Stimulated activated CD4-positive, alpha-beta T cell treated with anti-CD3 and anti-CD28 coated beads, Interleukin-15, amount 100 ng/mL, for 24 hours (primary cell): ENCODE measurements at regions not wholly inside any gene's neighbourhood (a gene's known extent, or its start where the extent isn't known, plus 50 kb on each side); places are given as distances from the start of the nearest gene placed in this dataset.

Source experiments
- DNase-seq: peaks from one replicate; pipeline ENCODE4 v3.0.0-alpha.2; 2020

DNA sequence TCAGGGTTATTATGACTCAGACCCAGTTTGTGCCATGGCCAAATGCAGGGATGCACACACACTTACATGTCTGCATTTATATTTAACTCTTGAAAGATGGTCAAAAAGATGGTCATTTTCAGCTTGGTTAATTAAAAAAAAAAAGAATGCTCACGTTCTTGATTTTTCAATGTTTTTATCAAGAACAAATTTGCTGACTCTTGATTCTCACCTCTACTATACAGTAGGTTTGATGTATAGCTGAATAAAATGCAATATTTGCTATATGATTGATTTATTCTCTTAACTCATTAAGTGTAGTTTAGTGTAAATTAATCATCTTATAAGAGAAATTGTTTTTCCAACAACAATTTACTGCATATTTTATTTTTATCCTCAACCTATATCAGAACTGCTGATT lies 160.4 kb downstream of the SLIT2 start:
- DNase-seq: no peak

DNA sequence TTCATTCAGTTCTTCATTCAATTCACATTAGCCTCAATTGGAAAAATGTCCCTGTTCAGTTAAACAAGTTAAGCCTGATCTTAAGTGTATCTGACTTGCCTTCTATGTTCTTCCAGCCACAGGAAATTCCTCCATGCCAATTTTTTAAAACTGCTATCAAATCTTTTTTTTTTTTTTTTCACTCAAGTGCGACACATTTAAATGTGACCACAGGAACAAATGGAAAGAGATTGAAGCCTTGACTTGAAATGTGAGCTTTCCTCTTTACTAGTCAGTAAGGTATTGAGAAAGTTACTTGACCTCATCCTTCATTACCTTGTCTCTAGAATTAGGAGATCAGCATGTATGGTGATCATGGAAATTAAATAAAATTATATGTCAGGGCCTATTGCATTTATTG lies 165.1 kb downstream of the SLIT2 start:
- DNase-seq: no peak

DNA sequence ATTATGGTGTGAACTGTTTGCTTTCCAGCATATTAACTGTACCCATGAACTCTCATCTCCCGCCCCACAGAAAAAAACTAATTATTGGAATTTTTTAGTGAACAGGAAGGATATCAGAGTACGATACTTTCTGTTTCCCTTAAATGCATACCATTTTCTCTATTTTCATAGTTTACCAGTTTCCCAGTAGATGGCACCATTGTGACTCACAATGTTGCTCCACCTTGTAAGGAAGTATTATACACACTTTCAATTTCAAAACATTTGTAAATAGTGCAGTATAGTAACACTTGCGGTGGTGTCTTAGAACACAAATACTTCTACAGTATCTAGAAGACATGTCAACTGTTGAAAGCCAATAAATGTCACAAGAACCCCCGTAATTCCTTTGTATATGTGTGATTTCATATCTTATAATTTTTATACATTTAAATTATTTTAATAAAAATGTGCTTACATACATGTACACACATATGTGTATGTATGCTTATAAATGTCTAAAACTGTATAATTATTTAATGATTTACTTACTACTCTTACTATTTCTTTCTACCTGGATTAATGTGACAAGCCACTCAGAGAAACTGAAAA lies 167.3 kb downstream of the SLIT2 start:
- no peak for DNase-seq

DNA sequence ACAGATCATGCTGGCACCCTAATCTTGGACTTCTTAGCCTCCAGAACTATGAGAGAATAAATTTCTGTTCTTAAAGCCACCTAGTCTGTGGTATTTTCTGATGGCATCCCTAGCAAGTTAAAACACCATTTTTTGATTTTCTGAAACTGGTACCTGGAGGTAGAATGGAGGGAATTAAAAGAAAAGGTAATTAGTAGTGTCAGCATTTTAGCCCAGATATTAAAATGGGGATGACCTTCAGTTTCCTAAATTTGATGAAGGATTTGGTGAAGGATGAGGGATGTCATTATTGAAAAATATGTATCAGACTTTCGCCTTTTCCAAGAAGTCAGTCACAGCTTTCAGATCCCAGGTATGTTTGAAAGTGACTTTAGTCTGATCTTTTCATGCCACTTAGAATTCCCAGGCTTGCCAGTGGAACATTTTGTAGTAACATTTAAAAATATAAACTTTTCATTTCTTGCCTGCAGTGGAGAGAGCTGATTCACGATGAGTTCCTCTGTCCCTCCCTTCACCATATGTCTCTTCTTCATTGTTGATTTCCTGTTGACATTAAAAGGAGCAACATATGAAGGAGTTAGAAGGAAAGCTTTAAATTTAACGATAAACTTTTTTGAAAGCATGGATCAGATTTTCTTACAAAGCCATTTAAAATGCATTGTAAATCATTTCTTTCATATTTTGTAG lies 169.4 kb downstream of the SLIT2 start:
- DNase-seq: no peak

DNA sequence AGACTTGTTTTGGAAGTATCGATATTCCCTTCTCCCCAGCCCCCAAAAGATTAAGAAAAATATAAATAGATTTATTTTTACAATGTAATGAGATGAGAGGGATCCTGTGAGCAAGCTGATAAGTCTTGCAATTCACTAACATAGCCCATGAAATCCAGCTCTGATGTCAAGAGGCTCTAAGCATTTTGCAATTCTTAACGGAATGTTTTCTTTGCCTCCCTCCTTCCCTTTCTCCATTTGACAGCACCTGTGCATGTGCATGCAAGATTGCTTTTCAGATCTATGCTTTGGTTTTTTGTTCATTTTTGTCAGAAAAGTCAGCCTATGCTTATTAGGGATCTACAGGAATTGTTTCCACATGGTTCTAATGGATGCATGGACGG lies 169.9 kb downstream of the SLIT2 start:
- no peak for DNase-seq

DNA sequence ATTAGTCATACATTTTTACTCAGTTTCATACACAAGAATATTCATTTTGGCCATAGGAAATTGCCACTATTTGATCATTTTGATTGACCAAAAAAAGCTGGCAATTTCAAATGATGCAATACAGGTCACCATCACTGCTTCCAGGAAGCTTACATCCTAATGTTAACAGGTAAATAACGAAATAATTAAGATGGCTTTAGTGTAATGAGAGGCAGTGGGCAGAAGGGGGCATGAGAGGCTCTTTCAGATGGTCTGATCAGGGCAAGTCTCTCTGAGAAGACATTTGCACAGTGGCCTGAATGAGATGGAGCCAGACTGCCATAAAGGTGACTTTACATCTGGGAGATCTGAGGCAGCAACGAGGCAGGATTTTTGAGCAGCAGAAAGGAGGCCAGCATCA lies 170.7 kb downstream of the SLIT2 start:
- DNase-seq: peak; percentile 41

DNA sequence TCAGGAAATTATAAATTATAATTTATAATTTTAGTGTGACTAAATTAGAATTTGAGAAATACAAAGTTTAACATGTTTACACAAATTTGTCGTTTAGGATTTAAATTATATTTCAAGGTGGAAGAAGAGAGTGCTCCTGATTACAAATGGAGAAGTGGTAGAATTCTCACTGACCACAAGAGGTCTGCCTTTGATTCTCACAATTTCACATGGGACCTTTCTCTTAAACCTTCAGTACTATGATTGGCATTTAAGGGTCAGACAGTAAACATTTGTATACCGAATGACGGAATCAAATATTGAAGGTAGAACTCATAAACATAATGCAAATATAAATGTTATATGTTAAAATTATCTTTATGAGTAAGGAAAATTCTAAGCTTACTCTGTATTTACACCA lies 171.7 kb downstream of the SLIT2 start:
- no peak for DNase-seq

DNA sequence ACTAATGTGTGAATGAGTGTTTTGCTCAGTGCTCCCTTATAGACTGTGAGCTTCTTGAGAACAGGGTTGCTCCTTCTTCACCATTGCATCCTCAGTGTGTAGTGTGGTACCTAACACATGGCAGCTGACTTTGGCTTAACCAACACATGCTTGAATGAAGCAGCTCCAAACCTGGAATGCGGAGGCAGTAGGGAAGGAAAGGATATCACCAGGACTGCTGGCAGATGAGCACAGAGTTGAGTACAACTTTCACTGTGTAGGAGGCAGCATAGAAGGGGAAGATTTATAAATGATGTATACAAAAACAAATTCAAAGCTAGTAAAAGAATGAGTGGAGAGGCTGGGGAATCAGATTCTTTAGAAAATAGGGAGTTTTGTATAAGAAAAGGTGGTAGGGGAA lies 174.3 kb downstream of the SLIT2 start:
- no peak for DNase-seq

DNA sequence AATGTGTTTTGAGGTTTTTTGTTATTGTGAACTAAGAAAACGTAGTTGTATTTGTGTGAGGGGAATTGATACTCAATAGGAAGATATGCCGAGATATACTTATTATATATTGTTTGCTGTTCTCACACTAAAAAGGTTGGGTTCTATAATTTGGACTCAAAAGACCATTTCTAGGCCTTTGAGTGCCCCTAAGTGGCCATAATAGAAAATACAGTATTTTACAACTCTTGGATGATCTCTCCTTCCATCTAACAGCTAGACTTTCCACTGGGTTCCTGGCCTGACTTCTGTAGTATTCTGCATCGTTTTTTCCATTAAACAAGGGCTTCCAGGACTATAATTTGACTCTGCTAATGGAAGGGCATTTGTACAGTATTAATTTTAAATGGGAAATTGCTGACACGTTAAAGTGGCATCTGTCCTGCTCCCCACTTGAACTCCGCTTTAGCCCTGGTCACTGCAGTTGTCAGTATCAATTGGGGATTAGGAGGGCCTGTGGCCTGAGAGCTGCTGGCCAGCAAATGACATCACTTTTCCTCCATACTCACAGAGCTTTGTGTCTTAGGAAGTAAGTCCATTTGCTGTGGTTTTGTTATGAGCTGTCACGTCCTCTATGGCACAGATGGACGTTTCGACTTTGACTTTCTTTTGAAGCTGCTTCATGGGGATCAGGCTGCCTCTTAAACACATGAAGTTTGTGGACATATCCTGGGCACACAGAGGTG lies 176.9 kb downstream of the SLIT2 start:
- no peak for DNase-seq

DNA sequence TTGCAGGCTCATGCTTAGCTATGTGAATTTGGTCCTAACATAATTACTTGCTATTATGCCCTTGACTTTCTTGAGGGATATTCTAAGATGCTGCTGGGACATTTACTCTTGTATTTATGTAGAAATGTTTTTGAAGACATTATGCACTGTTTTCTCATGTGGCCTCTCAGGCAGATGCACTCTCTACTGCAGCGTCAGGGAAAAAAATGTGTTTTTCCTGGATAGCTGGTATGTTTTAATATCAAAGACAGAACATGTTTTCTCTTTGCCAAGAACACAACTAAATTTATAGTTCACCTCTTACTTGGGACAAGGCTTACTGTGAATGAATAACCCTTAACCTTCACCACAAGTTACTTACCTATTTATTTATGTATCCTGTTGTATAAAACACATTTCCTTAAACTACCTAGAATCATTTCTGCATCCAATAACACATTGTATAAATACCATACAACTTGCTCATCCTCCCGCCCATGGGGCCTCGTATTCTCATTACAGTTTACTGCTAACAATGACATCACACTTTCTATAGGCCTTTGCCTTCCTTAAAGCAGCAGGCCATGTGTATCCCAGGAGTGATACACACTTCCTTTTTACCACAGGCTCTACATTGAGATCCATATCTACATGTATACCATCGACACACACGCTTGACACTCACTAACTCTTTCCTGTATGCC lies 178.7 kb downstream of the SLIT2 start:
- DNase-seq: no peak

DNA sequence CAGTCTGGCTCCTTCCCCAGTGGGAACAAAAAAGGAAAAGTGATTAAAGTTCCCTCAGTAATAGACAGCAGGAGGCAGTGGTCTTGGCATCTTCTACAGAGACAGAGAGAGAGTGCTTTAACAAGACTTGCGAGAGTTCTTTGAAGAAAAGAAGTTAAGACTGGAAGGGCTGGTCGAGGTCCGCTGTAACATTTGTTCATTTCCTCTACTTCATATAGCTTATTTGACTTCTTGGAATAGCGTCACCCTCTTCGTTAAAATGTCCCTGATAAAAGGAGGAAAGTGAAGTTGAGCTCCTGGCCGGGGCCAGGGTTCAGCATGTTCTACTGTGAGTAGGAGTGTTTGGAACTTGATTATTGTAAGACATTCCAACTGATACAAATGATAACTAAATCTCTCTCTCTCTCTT lies 179.8 kb downstream of the SLIT2 start:
- no peak for DNase-seq

DNA sequence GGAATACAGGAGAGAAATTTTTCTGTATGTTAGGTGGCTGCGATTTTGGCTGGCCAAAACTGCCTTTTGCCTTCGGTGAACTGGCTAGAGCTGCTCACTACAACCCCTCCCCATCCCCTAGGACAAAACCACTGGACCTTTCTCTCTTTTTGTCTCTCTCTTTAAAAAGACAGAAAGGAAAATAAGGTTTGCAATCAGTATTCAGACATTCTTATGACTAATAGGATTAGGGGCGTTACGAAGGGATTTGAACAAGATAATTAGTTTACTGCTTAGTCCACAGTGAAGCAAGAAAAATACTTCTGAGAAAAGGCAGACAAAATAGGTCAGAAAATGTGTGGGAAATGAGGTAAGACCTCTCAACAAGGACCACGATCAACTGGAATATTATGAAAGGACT lies 180.4 kb downstream of the SLIT2 start:
- DNase-seq: no peak

DNA sequence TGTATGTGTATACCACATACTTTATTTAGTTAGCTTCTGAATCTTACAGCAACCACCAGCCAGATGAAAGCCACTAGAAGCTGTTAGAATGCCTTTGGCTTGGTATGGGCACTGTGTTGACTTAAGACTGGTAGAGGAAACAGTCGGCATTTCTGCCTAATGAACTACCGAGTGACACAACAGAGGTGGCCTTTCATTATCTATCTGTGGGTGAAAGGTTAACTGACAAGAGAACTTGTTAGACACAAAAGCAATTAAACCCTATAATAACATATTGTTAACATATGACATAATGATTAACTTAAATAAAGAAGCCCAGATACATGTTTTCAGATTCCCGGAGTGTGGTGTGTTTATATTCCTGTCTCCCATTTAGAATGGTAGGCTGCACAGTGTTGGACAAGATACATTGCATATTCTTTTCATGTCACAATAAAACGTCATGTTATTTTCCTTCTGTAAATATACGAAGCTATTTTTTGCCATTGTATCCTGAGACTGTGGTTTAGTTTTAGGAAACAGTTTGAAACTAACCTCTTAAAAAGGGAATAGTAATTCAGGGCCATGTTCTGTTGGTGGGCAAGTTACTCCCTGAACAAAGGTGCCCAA lies 181.5 kb downstream of the SLIT2 start:
- no peak for DNase-seq

DNA sequence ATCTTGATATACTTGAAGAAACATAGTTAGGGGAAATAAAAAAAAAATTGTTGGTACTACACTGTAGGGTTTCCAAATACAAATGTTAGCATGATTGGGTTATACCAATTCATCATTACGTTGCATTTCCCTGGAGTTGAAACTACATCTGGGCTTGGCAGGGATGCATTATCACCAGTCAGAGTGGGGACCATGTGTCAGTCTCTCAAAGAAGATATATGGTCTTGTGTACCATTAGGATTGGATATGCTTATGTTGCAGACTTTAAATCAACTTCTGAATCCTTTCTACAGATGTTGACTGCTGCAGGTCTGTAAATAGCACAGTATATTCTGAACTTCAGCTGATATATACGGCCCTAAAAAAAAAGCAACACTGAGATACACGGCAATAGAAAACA lies 188.5 kb downstream of the SLIT2 start:
- DNase-seq: no peak

DNA sequence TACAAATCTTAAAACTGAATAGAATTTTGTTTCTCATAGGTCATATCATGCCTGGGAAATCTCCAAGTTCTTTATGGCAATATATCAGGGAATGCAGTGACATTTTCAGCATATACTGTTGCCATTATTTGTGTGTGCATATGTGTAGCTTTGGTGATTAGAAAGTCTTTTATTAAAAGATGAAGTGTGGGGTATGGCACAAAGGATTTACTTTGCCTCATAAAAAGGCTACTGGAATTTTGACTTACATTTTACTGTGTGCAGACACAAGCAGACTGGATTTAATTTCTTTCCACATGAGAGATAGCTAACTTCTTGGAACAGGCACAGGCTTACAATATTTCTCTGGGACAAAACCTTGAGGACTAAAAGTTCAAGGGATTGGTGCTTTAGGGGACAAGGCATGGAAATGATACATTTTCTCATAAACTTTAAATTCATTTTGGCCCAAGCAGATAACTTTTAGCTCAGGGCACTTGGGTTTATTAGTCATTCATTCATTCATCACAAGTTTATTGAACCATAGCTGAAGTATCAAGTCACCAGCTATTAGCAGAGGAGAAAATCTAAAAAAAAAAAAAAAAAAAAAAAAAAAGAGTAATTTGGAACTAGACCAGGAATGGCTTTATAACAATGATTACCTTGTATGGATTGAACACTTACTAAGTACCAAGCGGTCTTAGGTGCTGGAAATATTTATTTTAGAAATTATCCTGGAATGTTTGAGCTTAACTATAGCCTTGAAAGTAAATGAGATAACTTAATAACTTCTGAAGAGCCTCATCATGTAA lies 191.5 kb downstream of the SLIT2 start:
- DNase-seq: no peak

DNA sequence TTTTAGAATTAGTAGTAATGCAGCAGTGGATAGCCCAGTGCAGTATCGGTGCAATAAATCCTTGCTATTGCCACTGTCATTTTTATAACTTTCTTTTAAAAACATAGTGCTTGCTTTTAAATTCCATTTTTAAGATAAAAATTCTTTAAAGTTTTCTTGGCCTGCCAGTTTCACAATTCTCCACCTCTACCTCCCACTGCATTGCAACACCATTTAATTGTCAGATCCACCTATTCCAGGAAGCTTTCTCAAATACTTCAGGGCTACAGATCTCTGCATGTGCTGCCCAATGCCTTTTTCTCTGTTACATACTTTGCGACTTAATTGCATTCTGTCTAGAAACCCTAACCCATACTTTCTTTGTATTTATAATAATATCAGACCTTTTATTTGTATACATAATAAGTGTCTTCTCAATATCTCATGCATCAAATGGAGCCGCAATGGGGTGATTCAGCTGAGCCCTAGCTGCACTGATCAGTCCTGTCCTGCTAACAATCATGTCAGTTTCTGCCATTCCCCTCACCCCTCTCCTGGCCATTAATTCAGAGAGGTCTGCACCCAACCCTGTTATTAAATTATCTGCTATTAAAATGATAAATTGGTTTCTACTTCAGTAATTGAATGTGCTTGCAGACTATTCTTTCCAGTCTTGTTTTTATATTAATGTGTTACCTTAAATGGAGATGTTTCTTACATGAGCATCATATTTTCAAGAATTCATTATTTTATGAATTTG lies 193.1 kb downstream of the SLIT2 start:
- no peak for DNase-seq

DNA sequence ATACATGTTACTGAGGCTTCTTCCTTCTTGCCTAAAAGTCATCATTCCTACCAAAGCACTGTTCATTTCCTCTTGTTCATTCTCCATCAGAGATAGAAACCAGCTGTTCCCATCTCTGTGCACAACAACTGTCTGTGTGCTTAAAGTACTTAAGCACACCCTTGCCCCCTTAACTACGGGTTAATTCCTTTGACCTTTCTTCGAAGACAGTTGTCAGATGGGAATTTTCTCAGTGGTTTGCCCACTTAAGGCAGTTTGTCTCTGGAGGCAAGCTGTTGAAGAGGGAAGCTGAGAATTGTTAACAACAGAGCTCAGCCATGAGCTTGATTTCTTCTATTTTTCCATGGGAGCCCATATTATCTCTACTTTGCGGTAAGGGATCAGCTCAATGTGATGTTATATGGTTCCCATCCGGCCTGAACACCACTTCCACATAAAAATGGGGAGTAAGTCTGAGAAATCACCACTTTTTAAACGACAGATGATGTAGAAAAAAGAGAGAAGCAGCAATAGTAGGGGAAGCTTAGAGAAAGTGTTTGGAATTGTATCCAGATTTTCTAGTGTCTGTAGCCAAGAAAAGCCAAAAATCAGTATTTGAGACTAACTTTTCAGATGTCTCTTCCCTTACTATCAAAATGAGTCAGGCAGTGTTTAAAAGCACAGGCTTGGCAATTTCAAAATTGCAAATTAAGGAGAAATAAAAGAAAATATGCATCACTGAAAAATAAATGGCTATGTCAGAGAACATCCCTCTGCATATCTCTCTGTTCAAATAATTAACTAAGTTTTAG lies 194.4 kb downstream of the SLIT2 start:
- no peak for DNase-seq

DNA sequence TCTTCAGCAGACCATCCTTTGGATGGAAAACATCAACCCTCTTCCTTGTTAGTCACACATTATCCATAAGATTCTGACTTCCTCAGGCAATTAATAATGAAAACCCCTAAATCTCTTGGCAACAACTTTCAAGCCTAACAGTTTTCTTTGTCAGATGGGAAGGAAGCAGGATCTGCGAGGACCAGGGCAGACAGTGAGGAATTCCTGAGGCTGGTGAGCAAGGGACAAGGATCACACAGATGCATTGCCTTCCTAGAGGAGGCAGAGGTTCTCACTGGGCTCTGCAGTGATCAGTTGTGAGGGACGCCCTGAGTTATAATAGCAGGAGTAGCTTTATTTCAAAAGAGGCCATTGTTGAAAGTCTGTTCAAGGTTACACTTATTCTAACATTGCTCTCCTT lies 195.4 kb downstream of the SLIT2 start:
- no peak for DNase-seq

DNA sequence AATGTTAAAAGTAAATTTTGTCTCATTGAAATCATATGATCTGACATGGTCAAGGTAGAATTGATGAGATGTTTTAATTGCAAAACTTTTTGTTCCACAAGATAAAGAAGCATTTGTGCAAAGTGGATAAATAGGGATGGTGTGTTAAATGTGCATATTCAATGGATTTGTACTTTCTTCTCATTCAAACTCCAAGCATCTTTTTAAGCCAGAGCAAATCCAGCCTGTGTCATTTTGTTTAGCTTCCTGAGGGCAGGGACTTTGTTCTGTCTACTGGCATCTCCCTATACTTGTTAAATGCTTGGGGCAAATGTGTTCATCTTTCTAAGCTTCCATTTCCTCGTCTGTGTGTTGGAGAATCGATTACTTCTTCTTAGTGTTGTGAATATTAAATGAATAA lies 200.3 kb downstream of the SLIT2 start:
- no peak for DNase-seq

DNA sequence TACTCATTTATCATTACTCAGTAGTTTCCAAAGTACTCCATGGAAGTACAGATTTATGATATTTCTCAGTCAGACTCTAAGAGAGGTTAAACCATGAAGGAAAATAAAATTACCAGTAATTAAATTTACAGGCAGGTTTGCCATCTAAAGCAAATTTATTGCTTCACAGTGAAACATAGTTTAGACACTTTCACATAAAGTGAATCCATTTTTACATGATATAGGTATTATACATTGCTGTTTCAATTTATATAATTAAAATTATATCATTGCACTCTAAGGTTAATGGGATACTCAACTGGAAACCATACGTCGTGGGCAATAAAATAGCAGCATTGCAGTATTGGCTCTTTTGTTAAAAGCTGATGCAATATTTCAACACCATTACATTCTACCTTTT lies 202.8 kb downstream of the SLIT2 start:
- DNase-seq: no peak

DNA sequence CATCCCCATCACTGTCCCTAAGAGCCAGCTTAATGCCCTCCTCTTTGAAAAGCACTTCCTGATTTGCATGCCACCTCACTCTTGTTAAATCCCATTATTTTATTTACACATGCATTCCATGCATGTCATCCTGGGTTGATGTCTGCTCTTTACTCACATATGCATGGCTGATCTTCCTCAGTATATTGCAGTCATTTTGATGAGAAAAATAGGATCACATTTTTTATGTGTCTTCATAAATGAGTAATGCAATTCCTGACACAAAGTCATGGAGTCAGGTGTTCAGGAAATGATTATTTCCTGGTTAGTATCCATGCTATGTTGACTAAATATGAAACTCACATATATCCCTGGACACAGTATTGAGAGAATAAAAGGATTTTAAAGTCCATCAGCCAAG lies 204.7 kb downstream of the SLIT2 start:
- DNase-seq: no peak
